ENCODE measurements at regions not wholly inside any gene's neighbourhood (a gene's known extent, or its start where the extent isn't known, plus 50 kb on each side); places are given as distances from the start of the nearest gene placed in this dataset.

GRCh38 chr9:7402334-7403027 is 397.1 kb downstream of the DMAC1 start:
- no peak for DNase-seq (ENCODE audit: low read depth in 2 of 2)

GRCh38 chr9:7401116-7401515 is 398.5 kb downstream of the DMAC1 start:
- DNase-seq (ENCODE audit: low read depth in 2 of 2): no peak

GRCh38 chr9:7394002-7394774 is 405.4 kb downstream of the DMAC1 start:
- no peak for DNase-seq (ENCODE audit: low read depth in 2 of 2)

- DNase-seq (ENCODE audit: low read depth in 2 of 2): no peak
Measured at GRCh38 chr9:7392148-7392547, 407.4 kb downstream of the DMAC1 start.

- no peak for DNase-seq (ENCODE audit: low read depth in 2 of 2)
Measured at GRCh38 chr9:7388755-7389154, 410.8 kb downstream of the DMAC1 start.

- no peak for DNase-seq (ENCODE audit: low read depth in 2 of 2)
Measured at GRCh38 chr9:7387840-7388239, 411.7 kb downstream of the DMAC1 start.

GRCh38 chr9:7382304-7382703 is 417.3 kb downstream of the DMAC1 start:
- no peak for DNase-seq (ENCODE audit: low read depth in 2 of 2)

GRCh38 chr9:7377489-7377888 is 422.1 kb downstream of the DMAC1 start:
- DNase-seq (ENCODE audit: low read depth in 2 of 2): no peak

- DNase-seq (ENCODE audit: low read depth in 2 of 2): no peak
Measured at GRCh38 chr9:7376833-7377232, 422.7 kb downstream of the DMAC1 start.

- no peak for DNase-seq (ENCODE audit: low read depth in 2 of 2)
Measured at GRCh38 chr9:7376213-7376612, 423.4 kb downstream of the DMAC1 start.

- DNase-seq (ENCODE audit: low read depth in 2 of 2): no peak
Measured at GRCh38 chr9:7375013-7375511, 424.5 kb downstream of the DMAC1 start.

GRCh38 chr9:7370988-7371387 is 428.6 kb downstream of the DMAC1 start:
- no peak for DNase-seq (ENCODE audit: low read depth in 2 of 2)

GRCh38 chr9:7370381-7370780 is 429.2 kb downstream of the DMAC1 start:
- DNase-seq (ENCODE audit: low read depth in 2 of 2): no peak

- DNase-seq (ENCODE audit: low read depth in 2 of 2): no peak
Measured at GRCh38 chr9:7369384-7369821, 430.2 kb downstream of the DMAC1 start.

- DNase-seq (ENCODE audit: low read depth in 2 of 2): no peak
Measured at GRCh38 chr9:7368410-7369292, 430.9 kb downstream of the DMAC1 start.

- DNase-seq (ENCODE audit: low read depth in 2 of 2): no peak
Measured at GRCh38 chr9:7367726-7368125, 431.9 kb downstream of the DMAC1 start.

GRCh38 chr9:7366121-7366520 is 433.5 kb downstream of the DMAC1 start:
- no peak for DNase-seq (ENCODE audit: low read depth in 2 of 2)

- DNase-seq (ENCODE audit: low read depth in 2 of 2): no peak
Measured at GRCh38 chr9:7363777-7364477, 435.7 kb downstream of the DMAC1 start.

- no peak for DNase-seq (ENCODE audit: low read depth in 2 of 2)
Measured at GRCh38 chr9:7360513-7360912, 439.1 kb downstream of the DMAC1 start.

- no peak for DNase-seq (ENCODE audit: low read depth in 2 of 2)
Measured at GRCh38 chr9:7358876-7359275, 440.7 kb downstream of the DMAC1 start.

- DNase-seq (ENCODE audit: low read depth in 2 of 2): no peak
Measured at GRCh38 chr9:7354704-7355103, 444.9 kb downstream of the DMAC1 start.

- DNase-seq (ENCODE audit: low read depth in 2 of 2): no peak
Measured at GRCh38 chr9:7348692-7349091, 450.9 kb downstream of the DMAC1 start.
